Spleen (tissue), 11 donors: ENCODE measurements at regions not wholly inside any gene's neighbourhood (a gene's known extent, or its start where the extent isn't known, plus 50 kb on each side); places are given as distances from the start of the nearest gene placed in this dataset.
"Not testable (repeated sequence)": the region's sequence is repeated elsewhere in the genome, so short reads cannot be mapped to it uniquely, and the experiment has no call there.

Experiments
- DNase-seq: peaks from one replicate; pipeline ENCODE4 v3.0.0-alpha.2; 2020
- H3K27ac ChIP-seq, 8 donors: fragments of 200-600 bp; sonication (generic) in 7 of 8; 1 replicate in 4 of 8; 2 replicates in 4 of 8; pipeline versions ENCODE4 v1.5.0 to v1.8.0; 2016 to 2021; ENCODE audit warnings: inconsistent platforms in 4 of 8, mild to moderate bottlenecking in 4 of 8, moderate library complexity in 1 of 8
- H3K27me3 ChIP-seq, 7 donors: fragments of 200-600 bp; sonication (generic) in 6 of 7; replicated peaks in 1 of 7; 1 replicate in 4 of 7; 2 replicates in 3 of 7; pipeline versions ENCODE4 v1.5.0 to v1.8.0; 2016 to 2021; ENCODE audit warnings: inconsistent platforms in 3 of 7, mild to moderate bottlenecking in 1 of 7
- H3K36me3 ChIP-seq, 6 donors: fragments of 200-600 bp; sonication (generic) in 5 of 6; 1 replicate in 4 of 6; 2 replicates in 2 of 6; pipeline versions ENCODE4 v1.5.0 to v1.8.0; 2016 to 2021; ENCODE audit warnings: inconsistent platforms in 2 of 6
- H3K4me1 ChIP-seq, 6 donors: fragments of 200-600 bp; sonication (generic) in 5 of 6; 1 replicate in 3 of 6; 2 replicates in 3 of 6; pipeline versions ENCODE4 v1.5.0 to v1.8.0; 2016 to 2021; ENCODE audit warnings: inconsistent platforms in 3 of 6
- H3K4me3 ChIP-seq, 8 donors: fragments of 200-600 bp; sonication (generic) in 7 of 8; 1 replicate in 4 of 8; 2 replicates in 4 of 8; pipeline versions ENCODE4 v1.5.0 to v1.8.0; 2016 to 2021; ENCODE audit warnings: inconsistent platforms in 4 of 8, mild to moderate bottlenecking in 4 of 8, moderate library complexity in 2 of 8
- H3K9me3 ChIP-seq, 8 donors: fragments of 200-600 bp; sonication (generic) in 7 of 8; 1 replicate in 4 of 8; 2 replicates in 4 of 8; pipeline versions ENCODE4 v1.5.0 to v1.8.0; 2016 to 2021; ENCODE audit warnings: inconsistent platforms in 4 of 8
- POLR2A ChIP-seq, 3 donors: fragments of 450-650 bp; IDR thresholded peaks; one replicate each; pipeline ENCODE4 v1.5.1; 2017; ENCODE audit warnings: antibody characterized with exemption in 3 of 3, mild to moderate bottlenecking in 1 of 3
- POLR2AphosphoS5 ChIP-seq, 3 donors: sonication (generic); formaldehyde crosslinking; IDR thresholded peaks; one replicate each; pipeline ENCODE4 v1.5.1; 2017; ENCODE audit warnings: antibody characterized with exemption in 3 of 3
- WGBS, 5 donors: extraction: QIAGEN DNeasy Blood & Tissue Kit in 3 of 5; methylation state at CpG; one replicate each; pipeline versions ENCODE4 v1.1.5 to v1.1.7; 2013 to 2018; 5-methylcytosine and 5-hydroxymethylcytosine counted together
- intact Hi-C: fragments of 100-400 bp; cut with DNase I; formaldehyde crosslinking; loops from one replicate; pipeline ENCODE4 v1.15.0; 2023; ENCODE audit warnings: low total_unique reads
- TF ChIP-seq, protein P1 (sequence below), 11 experiments: fragments of 200-600 bp in 7 of 11; fragments of 450-650 bp in 4 of 11; sonication (generic) in 4 of 11; IDR thresholded peaks in 8 of 11; conservative IDR thresholded peaks in 3 of 11; 1 replicate in 7 of 11; 2 replicates in 4 of 11; pipeline versions ENCODE4 v1.4.0 to v1.8.0; 2016 to 2021; ENCODE audit warnings: antibody characterized with exemption in 11 of 11, inconsistent platforms in 4 of 11, mild to moderate bottlenecking in 1 of 11
- donor health status: healthy with polysubstance abuse.
- donor health status: DM: no; HTN: no; CAD: no; lungs with moderate emphysema.
- donor health status: DM: no; HTN: no; CAD: no.
- donor health status: Bipolar disorder and iron deficiency.
- donor health status: healthy.
- donor health status: DM: no; HTN: no; CAD: no.
- donor health status: DM: yes; HTN: yes; CAD: no.

DNA sequence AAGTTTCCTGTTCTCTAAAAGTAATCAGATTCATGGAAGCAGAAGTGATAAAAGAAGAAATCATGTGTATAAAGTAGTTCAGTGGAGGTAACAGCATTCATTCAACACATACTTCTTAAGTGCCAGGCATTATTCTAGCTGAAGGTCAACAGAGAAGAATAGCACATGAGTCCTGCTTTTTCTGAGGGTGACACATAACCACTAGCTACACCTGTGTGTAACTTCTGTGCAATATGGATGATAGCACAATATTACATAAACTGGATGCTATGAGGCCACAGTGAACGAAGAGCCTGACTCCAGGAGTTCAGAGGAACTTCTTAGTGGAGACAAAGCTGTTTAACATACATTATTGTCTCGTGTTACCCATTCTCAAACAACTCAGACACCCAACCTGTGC lies 114.3 kb upstream of the PCED1B start:
- Histone ChIP-seq H3K27me3 (peaks cover 0 to 4% (median 0%) of the 10 kb centered on the region in 7 donors), H3K27ac (no peak overlapping the region), H3K9me3 (no peaks in the 10 kb centered on the region), H3K4me3 (no peak overlapping the region), H3K4me1 (peaks cover 0 to 5% (median 0%) of the 10 kb centered on the region in 6 donors), H3K36me3 (no peaks in the 10 kb centered on the region)
- no peak for DNase-seq
- WGBS, 5 donors: 44 to 72% (median 55%) methylated on average over 2 of the region's 2 CpGs
- TF ChIP-seq, protein P1, sequence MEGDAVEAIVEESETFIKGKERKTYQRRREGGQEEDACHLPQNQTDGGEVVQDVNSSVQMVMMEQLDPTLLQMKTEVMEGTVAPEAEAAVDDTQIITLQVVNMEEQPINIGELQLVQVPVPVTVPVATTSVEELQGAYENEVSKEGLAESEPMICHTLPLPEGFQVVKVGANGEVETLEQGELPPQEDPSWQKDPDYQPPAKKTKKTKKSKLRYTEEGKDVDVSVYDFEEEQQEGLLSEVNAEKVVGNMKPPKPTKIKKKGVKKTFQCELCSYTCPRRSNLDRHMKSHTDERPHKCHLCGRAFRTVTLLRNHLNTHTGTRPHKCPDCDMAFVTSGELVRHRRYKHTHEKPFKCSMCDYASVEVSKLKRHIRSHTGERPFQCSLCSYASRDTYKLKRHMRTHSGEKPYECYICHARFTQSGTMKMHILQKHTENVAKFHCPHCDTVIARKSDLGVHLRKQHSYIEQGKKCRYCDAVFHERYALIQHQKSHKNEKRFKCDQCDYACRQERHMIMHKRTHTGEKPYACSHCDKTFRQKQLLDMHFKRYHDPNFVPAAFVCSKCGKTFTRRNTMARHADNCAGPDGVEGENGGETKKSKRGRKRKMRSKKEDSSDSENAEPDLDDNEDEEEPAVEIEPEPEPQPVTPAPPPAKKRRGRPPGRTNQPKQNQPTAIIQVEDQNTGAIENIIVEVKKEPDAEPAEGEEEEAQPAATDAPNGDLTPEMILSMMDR (IDR thresholded peaks at IDR 0.05 in 8 of 11, conservative IDR thresholded peaks at IDR 0.05 in 3 of 11): no peak
- TF ChIP-seq POLR2A (IDR thresholded peaks at IDR 0.05): no peak
- no peak for TF ChIP-seq POLR2AphosphoS5 (IDR thresholded peaks at IDR 0.05)
- intact Hi-C loops: no loop called here

GRCh38 chr12:46965880-46966279 lies 113.5 kb upstream of the PCED1B start:
- intact Hi-C loops: no loop called here
- no peaks in the 10 kb centered on the region for H3K27me3 ChIP-seq
- WGBS, 5 donors: 84 to 95% (median 87%) methylated on average over 4 of the region's 4 CpGs
- no peak for TF ChIP-seq POLR2AphosphoS5 (IDR thresholded peaks at IDR 0.05)
- TF ChIP-seq, protein P1 (IDR thresholded peaks at IDR 0.05 in 8 of 11, conservative IDR thresholded peaks at IDR 0.05 in 3 of 11): no peak
- no peak for TF ChIP-seq POLR2A (IDR thresholded peaks at IDR 0.05)
- peaks cover 0 to 5% (median 0%) of the 10 kb centered on the region in 6 donors for H3K4me1 ChIP-seq
- no peak for DNase-seq
- no peak overlapping the region for H3K4me3 ChIP-seq
- H3K27ac ChIP-seq: no peak overlapping the region
- no peaks in the 10 kb centered on the region for H3K9me3 ChIP-seq
- no peaks in the 10 kb centered on the region for H3K36me3 ChIP-seq

GRCh38 chr12:46970636-46971035 lies 108.8 kb upstream of the PCED1B start:
- TF ChIP-seq POLR2A (IDR thresholded peaks at IDR 0.05) (no peak), POLR2AphosphoS5 (IDR thresholded peaks at IDR 0.05) (no peak)
- TF ChIP-seq, protein P1 (IDR thresholded peaks at IDR 0.05 in 8 of 11, conservative IDR thresholded peaks at IDR 0.05 in 3 of 11): no peak
- Histone ChIP-seq H3K27me3 (no peaks in the 10 kb centered on the region), H3K4me3 (no peak overlapping the region), H3K9me3 (peaks cover 0 to 7% (median 0%) of the 10 kb centered on the region in 8 donors), H3K4me1 (no peaks in the 10 kb centered on the region), H3K36me3 (no peaks in the 10 kb centered on the region), H3K27ac (no peak overlapping the region)
- WGBS, 5 donors: 89 to 92% (median 91%) methylated on average over 5 of the region's 5 CpGs
- DNase-seq: no peak
- intact Hi-C loops: no loop called here

DNA sequence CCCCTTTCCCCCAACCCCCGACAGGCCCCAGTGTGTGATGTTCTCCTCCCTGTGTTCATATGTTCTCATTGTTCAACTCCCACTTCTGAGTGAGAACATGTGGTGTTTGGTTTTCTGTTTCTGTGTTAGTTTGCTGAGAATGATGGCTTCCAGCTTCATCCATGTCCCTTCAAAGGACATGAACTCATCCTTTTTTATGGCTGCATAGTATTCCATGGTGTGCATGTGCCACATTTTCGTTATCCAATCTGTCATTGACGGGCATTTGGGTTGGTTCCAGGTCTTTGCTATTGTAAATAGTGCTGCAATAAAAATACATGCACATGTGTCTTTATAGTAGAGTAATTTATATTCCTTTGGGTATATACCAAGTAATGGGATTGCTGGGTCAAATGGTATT lies 105.5 kb upstream of the PCED1B start:
- intact Hi-C loops, H3K27ac ChIP-seq, DNase-seq, H3K4me1 ChIP-seq, H3K27me3 ChIP-seq, H3K4me3 ChIP-seq, H3K9me3 ChIP-seq, H3K36me3 ChIP-seq: not testable (repeated sequence)
- WGBS, 5 donors: 72 to 96% (median 93%) methylated on average over 3 of the region's 3 CpGs

GRCh38 chr12:46977871-46978375 lies 101.5 kb upstream of the PCED1B start:
- 91 to 100% (median 97%) methylated on average over 1 of the region's 1 CpG for WGBS, 5 donors
- intact Hi-C loops: no loop called here
- TF ChIP-seq POLR2A (IDR thresholded peaks at IDR 0.05) (no peak), POLR2AphosphoS5 (IDR thresholded peaks at IDR 0.05) (no peak)
- TF ChIP-seq, protein P1 (IDR thresholded peaks at IDR 0.05 in 8 of 11, conservative IDR thresholded peaks at IDR 0.05 in 3 of 11): no peak
- DNase-seq: no peak
- H3K27me3 ChIP-seq: peaks cover 0 to 6% (median 0%) of the 10 kb centered on the region in 7 donors
- no peaks in the 10 kb centered on the region for H3K36me3 ChIP-seq
- peaks cover 0 to 7% (median 0%) of the 10 kb centered on the region in 8 donors for H3K9me3 ChIP-seq
- H3K4me3 ChIP-seq: no peak overlapping the region
- H3K27ac ChIP-seq: no peak overlapping the region
- H3K4me1 ChIP-seq: no peaks in the 10 kb centered on the region
